Hematopoietic multipotent progenitor cell (in vitro differentiated cells): ENCODE measurements at regions not wholly inside any gene's neighbourhood (a gene's known extent, or its start where the extent isn't known, plus 50 kb on each side); places are given as distances from the start of the nearest gene placed in this dataset.

Source experiments
- DNase-seq, 3 donors: peaks; one replicate each; pipeline ENCODE4 v3.0.0-alpha.2; 2011 to 2015; ENCODE audit warnings: low read depth in 2 of 3, low spot score in 2 of 3

DNA sequence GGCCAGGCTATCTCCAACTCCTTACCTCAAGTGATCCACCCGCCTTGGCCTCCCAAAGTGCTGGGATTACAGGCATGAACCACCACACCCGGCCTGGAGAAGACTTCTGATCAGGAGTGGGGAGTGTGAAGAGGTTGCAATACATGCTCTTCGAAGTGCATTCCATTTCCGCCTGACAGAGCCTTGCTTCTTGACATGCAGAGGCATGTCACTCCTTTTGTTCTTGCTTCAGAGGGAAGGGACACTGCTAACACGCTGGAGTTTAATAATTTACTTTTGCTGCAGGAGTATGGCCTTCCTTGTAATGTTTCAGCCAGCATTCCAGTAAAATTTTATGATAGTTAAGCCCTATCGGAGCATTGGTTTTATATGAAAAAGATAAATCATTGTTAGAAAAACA lies 74.9 kb downstream of the SLC25A47 start:
- no peak for DNase-seq

DNA sequence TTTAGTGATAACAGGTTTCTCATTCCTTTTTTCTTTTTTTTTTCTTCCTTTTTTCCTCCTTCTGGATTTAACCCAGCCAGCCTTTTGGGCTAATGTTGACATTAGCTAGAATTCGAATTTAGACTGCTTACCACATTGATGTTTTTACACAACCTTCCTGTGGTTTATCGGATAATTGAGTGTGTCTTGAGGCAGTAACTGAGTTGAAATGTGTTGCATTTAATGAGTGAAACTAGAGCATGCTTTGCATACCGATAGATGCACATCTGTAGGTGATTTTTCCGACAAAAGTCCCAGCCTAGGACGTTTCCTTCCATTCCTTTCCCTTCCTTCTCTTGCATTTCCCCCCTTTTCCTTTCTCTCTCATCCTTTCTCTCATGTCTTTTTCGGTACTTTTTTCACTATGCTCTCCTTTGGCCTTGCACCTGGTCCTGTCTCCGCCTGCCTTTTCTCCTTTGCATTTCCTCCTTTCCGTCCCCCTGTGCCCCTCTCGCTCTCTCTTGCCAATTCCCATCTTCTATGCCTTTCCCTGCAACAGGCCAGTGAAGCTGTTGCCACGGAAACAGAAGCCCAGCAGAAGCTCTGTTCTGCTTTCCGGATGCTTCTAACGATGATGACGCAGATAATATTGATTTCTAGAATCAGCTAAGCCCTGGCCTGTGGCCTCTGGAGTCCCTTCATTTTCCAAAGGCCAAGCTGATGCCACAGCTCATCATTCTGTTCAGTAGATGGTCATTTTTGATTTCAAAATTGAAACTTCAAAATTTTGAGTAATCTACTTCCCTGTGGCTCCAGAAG lies 76.1 kb downstream of the SLC25A47 start:
- DNase-seq, result no peak

DNA sequence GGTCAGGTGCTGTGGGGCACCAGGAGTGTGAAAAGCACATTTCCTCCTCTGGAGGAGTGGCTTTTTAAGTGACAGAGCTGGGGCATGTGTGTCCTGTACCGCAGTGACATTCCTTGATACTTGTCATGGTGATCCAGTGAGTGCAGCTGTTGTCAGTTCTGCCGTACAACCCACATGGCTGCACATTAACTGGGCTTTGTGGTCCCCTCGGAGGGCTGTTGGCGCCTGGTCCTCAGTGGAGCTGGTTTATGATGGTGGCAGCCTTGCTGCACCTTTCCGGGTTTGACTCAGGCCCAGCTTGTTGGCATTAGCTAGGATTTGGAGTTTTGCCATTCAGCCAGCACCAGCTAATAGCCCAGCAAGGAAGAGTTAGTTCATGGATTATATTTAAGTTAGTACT lies 77.0 kb downstream of the SLC25A47 start:
- DNase-seq, result no peak

DNA sequence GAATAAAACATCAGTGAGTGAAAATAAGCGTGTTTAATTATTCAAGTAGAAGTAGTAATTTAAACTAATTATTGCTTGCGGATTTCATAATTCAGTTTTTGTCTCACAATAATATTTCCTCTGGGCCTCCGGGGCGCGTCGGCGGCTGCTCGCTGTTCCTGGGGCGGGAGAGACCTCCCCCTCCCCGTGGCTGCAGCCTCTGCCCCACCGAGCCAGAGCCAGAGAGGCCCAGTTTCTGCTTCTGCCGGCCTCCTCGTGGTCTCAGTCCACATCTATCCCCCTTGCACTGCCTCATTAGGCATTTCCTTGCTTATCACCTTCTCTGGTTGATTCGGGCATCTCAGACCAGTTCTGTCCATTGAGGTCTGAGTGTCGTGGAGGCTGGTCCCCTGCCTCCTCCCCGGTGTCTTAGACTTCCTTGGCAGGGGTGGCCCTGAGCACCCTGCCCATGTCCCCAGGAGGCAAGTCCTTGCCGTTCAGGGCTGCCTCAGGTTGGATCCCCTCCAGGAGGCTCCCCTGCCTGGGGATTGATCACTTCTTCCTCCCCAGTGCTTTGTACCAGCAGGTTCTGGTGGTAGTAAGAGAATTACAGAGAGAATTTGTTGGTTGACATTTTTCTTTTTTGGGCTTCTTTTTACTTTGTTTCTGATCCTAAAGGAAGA lies 78.0 kb downstream of the SLC25A47 start:
- no peak for DNase-seq

DNA sequence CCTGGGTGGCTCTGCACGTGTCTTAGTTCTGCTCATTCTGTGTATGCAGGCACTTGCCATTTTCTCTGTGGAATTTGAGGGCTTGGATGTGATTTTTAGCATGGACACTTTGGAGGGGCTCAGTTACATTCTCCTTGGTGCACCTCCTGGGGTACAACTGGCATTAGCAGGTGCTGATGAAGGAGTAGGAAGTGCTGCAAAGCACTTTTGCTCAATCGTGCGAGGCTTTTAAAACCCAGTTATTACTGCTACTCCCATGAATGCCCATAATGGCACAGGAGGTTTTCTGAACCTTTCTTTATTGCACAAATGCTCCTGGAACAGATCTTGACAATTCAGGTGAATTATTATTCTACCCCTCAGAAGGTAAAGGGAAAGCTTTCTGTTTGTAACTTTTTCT lies 78.7 kb downstream of the SLC25A47 start:
- DNase-seq, result no peak

DNA sequence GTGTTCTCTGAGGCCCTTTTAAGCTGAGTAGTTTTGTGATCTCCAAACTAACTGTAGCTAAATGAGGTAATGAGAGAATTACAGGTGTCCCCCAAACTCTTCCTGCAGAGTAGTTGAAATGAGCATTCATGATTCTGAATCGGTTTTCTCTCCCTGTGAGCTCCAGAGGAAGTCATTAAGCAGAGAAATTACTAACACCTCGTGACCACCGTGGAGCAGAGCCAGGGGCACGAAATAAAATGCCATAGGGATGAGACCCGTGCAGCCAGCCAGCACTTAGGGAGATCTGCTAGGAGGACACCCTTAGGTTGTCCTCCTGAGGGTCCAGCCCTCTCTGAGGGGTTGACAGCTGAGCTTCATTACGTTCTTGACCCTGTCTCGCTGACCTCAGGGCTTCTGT lies 79.5 kb downstream of the SLC25A47 start:
- DNase-seq, result no peak

DNA sequence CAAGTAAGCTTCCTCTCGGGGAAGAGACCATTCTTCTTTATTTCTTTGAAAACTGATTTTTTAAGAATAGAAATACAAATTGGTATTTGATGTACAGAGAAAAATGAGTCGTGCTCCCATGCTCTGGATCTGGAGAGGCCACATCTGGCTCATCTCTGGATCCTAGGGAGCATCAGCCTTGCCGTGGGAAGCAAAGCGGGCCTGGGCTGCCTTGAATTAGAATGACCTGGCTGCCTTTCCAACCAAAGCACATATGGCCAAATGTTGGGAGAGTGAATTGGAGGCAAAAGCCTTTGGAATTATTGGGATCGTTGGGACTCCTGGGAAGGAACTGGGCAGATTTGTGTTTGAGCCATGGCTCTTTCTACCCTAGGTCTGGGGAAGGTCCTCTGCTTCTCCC lies 80.0 kb downstream of the SLC25A47 start:
- DNase-seq, result no peak

DNA sequence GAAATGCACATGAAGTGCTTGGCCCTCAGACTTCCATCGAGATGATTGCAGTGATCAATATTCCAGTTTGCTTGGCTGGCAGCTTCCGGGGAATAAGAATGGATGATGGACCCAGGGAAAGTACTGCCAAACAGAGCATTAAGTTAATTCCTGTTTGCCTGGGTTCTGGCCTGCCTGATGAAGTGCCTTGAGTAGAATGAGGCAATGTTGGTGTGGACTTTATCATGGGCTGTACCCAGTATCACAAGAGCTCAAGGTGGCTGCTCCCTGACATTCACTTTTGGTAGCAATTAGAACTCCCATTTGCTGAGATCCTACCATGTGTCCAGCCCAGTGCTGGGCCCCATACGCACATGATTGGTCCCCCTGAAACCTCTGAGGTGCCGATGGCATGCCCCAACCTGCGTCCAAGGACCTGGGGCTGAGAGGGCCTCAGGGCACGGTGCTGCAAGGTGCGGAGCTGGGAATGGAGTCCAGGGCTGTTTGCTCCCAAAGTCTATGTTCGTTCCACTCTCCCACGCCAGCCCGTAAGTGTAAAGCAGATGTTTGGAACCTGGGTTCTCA lies 80.7 kb downstream of the SLC25A47 start:
- no peak for DNase-seq

DNA sequence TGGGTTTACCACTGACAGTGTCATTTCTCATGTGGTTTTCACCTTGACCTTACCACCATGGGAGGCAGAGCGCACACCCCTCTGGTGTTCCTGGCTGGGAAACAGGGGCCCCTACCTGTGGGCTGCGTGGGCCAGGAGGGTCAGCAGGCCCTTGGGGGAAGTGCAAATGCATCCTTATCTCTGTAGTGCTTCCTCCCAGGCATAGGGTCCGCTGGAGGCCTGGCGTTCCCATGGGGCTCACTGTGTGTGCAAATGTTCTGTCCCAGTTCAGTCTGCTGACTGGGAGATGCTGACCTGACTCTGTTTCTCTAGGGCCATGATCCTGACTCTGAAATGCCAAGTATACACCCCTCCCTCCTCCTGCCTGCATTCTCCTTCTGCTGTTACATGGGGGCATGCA lies 81.3 kb downstream of the SLC25A47 start:
- no peak for DNase-seq

DNA sequence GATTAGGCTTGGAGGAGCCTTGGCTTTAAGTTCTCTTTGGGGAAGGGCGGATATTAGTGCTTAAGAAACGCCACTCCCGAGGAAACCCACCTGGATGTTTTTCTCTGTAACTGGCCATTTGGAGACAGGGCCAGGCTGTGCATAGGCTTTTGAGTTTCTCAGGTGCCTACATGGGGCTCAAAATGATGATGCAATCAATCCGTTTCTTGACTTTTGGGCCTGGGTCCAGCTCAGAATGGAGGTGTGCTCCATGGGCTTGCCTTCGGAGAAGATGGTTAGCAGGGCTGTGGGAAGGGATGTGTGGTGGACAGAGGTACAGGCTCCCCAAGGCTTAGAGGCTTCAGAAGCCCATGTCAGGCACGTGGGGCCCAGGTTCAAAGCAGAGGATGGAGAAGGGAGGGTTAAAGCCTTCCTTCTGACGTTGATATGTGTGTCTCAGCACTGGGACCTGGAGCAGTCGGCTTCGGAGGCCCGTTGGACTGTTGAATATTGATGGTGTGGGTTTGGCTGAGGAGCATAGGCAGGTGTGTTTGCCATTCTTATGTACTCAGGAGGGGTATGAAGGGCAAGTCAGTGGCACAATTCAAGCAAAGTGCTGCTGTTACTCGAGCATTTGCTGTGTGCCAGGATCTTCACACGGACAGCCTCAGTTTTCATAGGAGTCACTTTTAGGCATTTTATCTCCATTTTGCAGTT lies 82.8 kb downstream of the SLC25A47 start:
- DNase-seq, result no peak

DNA sequence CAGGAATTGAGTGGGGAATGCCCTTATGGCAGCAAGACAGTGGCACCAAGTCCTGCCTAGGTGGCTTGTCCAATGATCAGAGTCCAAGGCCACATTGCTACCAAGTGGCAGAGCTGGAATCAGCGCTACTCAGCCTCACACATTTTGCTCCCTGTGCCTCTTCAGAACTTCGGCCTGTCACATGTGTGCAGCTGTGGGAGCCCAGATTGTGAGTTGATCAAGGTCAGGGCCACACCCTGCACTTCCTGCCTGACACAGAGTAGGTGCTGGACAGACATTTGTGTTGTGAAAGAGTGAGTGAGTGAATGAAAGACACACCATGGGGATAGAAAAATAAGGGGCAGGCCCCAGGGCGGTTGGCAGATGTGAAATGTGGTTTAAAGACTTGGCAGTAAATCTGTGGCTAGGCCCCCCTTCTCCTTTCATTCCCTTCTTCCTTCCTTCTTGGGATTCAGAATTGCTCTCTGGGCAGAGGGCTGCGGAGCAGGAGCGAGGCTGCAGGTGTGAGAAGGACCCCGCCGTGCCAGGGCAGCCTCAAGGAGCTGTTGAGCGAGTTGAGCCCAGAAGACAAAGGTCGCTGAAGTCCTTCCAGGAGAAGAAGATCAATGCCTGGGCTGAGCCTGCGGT lies 83.5 kb downstream of the SLC25A47 start:
- DNase-seq, result peak in 2 of 3 donors; percentile 5 to 17

DNA sequence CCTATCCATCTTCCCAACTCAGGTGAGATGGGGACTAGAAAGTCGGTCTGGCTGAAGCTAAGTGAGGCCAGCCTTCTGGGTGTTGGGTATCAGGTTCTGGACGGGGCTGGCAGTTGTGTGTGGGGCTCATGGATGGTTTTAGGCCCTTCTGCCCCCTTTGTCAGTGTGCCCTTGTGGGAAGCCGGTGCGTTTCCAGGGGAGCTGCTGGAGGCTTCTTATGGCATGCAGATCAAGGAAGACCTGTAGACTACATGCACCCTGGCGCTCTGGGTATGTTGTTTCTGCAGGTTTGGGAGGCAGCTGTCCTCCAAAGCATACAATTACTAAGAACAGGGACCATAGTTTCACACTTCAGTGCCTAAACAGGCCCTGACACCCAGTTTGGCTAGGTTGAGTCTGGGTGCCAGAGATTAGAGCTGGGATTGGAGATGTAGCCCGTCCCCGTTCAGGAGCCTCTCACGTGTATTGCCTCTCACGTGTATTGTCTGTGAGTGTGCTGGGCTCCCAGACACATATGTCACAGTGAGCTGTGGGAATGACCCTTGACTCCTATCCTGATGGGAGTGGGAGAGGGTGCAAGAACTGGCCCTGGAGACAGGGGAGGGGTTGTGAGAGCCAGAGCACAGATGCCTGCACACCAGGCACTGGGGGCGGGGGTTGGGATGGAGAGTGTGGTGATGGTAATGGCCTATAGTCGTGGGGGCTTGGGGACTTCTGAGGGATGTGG lies 84.4 kb downstream of the SLC25A47 start:
- no peak for DNase-seq

DNA sequence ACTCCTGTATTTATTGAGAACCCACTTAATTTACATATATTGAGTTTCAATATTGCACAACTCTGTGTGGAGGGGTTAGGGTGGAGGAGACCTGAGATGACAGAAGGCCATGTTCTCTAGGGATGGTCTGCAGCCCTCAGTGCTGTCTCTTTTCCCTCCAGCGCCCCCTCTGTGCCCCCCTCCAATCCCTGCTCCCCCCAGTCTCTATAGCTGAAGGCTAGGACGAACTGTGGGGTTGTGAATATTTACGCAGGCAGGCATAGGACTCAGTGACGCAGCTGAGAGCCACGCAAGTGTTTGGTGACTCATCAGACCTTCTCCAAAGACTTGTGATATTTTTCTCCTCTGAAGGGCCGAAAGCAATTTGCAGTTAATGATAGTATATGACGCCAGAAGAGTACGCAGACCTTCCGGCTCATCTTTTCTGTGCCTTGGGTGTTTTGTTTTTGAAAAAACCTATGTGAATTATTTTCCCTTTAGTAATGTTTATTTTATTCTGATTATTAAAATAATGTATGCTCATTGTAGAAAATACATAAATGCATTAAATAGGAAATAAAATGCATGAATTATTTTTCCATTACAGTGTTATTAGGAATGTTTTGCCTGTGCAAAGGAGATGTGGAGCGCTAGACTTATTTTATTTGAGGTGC lies 85.3 kb downstream of the SLC25A47 start:
- no peak for DNase-seq

DNA sequence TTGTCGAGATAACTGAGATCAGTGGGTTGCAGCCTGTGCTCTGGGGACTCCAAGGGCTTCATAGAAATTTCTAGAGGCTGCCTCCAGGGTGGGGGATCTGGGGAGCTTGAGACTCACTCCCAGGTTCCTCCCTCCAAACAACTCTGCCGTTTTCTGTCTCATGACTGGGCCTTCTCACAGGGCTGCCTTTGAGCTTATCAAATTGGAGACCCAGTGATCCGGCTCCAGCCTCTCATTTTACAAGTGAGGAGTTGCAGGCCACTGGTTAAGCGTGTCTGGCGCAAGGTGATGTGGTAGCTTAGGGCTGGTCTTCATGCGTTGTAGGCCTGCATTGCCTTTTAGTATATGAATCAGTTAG lies 85.8 kb downstream of the SLC25A47 start:
- DNase-seq, result no peak

DNA sequence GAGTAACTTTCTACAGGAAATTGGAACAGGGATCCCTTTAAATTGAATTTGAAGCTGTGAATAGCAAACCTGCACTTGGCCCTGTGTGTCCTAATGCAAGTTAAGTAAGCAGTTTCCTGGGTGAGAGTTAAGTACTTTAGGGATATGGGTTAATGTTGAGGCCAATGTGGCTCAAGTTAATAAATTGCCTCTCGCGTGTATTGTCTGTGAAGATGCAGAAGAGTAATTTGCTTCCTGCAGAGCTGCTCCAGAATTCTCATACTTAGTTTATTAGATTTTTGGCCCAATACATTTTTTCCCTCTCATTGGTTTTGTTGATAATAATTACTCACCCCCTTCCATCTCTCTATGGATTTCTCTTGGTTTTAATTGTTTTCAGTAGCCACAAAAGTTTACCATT lies 86.5 kb downstream of the SLC25A47 start:
- DNase-seq, result no peak

DNA sequence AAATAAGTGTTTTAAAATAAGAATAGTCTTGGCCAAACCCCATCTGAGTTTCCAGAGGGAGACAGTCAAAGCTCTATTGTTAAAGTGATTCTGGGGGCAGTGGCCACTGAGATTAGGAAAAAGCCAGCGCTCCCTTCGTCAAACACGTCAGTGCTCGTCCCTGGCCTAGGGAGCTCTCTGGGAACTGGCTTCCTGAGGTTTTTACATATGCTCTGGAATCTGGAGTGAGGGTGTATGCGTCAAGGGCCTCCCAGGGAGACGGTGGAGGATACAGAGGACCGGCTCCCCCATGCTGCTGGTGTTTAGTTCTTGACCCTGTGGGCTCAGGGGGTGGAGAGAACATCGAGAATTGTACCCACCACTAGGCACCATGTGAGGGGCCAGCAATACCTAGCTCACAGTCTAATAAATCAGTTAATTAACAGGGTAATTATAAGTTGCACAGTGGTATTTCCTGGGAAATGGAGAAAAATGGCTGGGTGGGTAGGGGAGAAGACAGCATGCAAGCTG lies 87.0 kb downstream of the SLC25A47 start:
- DNase-seq, result no peak

DNA sequence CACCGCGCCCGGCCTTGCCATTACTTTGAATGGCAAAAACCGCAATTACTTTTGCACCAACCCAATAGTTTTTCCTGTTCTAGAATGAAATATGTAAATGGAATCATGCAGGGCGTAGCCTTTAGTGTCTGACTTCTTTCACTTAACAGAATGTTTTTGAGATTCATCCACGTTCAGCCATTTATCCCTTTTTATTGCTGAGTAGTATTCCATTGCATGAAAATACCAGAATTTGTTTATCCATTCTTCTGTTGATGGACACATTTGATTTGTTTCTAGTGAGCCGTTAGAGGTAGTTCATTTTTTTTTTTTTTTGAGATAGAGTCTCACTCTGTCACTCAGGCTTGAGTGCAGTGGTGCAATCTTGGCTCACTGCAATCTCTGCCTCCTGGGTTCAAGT lies 90.6 kb downstream of the SLC25A47 start:
- DNase-seq, result no peak

DNA sequence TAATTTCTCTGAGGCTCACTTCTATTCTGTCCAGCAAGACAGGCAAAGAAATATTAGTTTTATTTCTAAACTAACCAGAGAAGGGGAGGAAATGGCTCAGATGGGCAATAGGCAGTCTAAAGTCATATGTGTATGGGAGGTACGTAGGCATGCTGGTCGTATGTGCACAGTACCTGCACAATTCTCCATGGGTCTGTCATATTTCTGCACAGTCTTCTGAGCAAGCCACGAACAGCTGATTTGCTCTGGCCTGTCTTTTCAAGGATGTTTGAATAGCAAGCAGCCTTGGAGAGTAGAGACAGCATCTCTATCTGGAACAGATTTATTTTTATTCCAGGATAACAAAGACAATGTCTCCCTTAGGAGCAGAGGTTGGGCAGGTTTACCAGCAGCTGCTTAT lies 92.1 kb downstream of the SLC25A47 start:
- DNase-seq, result no peak

DNA sequence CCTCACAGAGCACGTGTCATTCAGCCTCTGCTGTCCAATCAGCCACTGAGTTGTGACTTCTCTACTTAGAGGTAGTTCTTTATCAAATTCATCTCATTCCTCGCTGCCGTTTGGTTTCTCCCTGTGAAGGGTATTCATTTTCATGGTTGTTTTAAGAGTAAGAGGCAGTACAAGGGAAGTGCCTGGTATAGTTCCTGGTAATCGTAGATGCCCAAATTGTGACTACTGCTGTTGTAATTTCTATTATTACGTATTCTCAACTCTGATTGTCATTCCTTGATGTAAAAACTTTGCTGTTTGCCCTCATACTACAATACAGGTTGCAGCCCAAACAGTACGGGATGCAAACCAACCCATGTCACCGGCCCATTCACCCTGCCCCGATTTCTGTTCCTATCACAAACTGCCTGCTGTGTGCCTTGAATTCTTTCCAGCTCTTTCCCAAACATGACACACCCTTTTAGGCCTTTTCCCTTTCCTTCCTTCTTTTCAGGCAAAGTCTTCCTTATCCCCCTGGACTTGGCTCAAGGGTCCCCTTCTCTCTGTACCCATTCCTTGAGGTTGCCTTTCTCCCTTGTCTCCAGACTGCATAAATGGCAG lies 93.0 kb downstream of the SLC25A47 start:
- no peak for DNase-seq
